MM.1S (cell line): ENCODE measurements at regions not wholly inside any gene's neighbourhood (a gene's known extent, or its start where the extent isn't known, plus 50 kb on each side); places are given as distances from the start of the nearest gene placed in this dataset.

Source experiments
- EZH2 ChIP-seq: fragments of 300-600 bp; sonication (generic); optimal IDR thresholded peaks from 2 replicates; pipeline ENCODE3; 2017; ENCODE audit warnings: low read depth, mild to moderate bottlenecking, antibody characterized with exemption, low read length, mixed read lengths
- TF ChIP-seq, protein P1 (sequence below): fragments of 300-600 bp; sonication (generic); IDR thresholded peaks from 2 replicates; pipeline ENCODE4 v1.5.1; 2016; ENCODE audit warnings: antibody characterized with exemption, low read length, mixed read lengths

DNA sequence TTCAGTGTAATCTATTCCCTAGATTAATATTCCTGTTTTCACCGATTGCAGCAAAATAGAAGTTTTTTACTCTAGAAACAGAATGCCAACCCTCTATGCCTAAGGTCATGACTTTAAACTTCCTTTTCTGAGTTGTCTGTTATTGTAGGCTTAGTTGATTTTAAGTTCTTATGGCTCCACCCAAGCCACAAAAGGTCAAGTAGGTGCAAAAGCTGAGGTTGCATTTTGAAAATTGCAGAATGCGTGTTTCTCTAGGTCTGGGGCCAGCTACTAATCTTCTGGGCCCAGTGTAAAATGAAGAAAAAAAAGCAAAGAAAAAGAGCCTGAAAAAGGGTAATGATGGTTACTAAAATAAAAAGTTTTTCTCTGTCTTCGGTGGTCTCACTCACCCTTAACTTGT is 635.7 kb upstream of the FAM98A start:
- TF ChIP-seq, protein P1, sequence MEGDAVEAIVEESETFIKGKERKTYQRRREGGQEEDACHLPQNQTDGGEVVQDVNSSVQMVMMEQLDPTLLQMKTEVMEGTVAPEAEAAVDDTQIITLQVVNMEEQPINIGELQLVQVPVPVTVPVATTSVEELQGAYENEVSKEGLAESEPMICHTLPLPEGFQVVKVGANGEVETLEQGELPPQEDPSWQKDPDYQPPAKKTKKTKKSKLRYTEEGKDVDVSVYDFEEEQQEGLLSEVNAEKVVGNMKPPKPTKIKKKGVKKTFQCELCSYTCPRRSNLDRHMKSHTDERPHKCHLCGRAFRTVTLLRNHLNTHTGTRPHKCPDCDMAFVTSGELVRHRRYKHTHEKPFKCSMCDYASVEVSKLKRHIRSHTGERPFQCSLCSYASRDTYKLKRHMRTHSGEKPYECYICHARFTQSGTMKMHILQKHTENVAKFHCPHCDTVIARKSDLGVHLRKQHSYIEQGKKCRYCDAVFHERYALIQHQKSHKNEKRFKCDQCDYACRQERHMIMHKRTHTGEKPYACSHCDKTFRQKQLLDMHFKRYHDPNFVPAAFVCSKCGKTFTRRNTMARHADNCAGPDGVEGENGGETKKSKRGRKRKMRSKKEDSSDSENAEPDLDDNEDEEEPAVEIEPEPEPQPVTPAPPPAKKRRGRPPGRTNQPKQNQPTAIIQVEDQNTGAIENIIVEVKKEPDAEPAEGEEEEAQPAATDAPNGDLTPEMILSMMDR = no peak
- TF ChIP-seq EZH2 = no peak
